GM21381 (cell line): ENCODE measurements at regions not wholly inside any gene's neighbourhood (a gene's known extent, or its start where the extent isn't known, plus 50 kb on each side); places are given as distances from the start of the nearest gene placed in this dataset.
"Not testable (repeated sequence)": the region's sequence is repeated elsewhere in the genome, so short reads cannot be mapped to it uniquely, and the experiment has no call there.

ENCODE experiments used
- ATAC-seq: cut with Tn5 transposase; IDR thresholded peaks from one replicate; pipeline ENCODE4 v1.9.1; 2021; ENCODE audit warnings: mild to moderate bottlenecking, moderate library complexity; ENCODE audit not compliant: unreplicated experiment

GRCh38 chr4:154035341-154035740 is 246.5 kb upstream of the SFRP2 start:
- ATAC-seq, result no peak

- ATAC-seq, result no peak
Observed at GRCh38 chr4:154033921-154034320, 245.0 kb upstream of the SFRP2 start.

GRCh38 chr4:154032914-154033313 is 244.0 kb upstream of the SFRP2 start:
- no peak for ATAC-seq

GRCh38 chr4:154030746-154031145 is 241.9 kb upstream of the SFRP2 start:
- no peak for ATAC-seq

GRCh38 chr4:154030152-154030551 is 241.3 kb upstream of the SFRP2 start:
- ATAC-seq, result no peak

- ATAC-seq, result no peak
Observed at GRCh38 chr4:154029171-154029570, 240.3 kb upstream of the SFRP2 start.

DNA sequence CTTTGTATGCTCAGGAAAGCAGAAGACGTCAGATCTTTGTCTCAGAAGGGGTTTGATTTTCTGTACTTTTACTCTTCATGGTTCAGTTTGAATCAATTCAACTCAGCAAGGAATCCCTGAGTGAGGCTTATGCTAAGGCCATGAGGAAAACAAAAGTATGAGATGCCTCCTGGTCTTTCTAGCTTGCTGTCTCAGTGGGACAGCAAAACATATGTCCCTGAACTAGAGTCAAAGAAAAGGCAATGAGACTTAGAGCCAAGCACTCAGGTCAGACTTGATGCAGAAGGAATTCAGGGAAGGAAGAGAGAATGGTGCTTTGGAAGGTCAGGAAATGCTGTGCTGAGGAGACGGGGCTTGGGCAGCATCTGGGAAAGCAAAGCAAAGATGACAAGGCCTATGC is 236.2 kb upstream of the SFRP2 start:
- ATAC-seq, result no peak

DNA sequence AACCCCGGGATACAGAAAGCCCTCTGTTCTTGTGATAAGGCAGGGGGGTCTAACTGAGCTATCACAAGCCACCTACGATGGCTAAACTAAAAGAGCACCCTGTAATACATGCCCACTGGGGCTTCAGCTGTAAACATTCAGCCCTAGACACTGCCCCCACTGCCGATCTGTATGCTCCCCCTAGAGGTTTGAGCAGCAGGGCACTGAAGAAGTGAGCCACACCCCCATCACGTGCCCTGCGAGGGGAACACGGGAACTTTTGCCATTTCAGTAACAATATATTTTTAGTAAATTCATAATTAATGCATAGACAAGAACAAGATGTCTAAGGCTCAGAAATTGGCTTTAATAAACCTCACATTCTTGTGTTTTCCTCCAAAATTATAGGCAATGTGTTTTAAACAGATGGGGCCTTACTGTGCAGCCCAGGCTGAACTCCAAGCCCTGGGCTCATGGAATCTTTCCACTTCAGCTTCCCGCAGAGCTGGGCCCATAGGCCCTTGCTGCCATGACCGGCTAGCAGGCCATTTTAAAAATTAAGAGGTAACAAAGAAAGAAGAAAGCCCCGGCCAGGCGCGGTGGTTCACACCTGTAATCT is 235.3 kb upstream of the SFRP2 start:
- ATAC-seq, result no peak

- not testable (repeated sequence) for ATAC-seq
Observed at GRCh38 chr4:154023671-154024070, 234.8 kb upstream of the SFRP2 start.

- ATAC-seq, result no peak
Observed at GRCh38 chr4:154019811-154020210, 230.9 kb upstream of the SFRP2 start.

DNA sequence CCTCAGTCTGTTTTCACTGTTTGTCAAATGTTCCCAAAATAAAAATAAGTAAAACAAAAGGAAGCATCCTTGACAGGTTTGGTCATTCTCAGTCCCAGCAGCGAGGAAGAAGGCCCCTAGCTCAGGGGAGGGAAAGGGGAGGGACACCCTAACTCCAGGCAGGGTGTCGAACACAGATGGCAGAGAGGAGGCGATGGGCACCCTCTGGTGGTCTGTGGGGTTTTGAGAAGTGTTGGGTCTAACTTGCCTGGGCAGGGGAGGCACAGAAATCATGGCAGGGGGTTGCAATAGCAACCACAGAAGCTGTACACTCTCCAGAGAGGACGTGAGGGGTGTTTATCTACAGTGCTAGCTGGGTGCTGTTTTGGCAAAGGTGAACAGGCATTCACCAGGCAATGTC is 229.8 kb upstream of the SFRP2 start:
- no peak for ATAC-seq

- ATAC-seq, result no peak
Observed at GRCh38 chr4:154015578-154015977, 226.7 kb upstream of the SFRP2 start.

DNA sequence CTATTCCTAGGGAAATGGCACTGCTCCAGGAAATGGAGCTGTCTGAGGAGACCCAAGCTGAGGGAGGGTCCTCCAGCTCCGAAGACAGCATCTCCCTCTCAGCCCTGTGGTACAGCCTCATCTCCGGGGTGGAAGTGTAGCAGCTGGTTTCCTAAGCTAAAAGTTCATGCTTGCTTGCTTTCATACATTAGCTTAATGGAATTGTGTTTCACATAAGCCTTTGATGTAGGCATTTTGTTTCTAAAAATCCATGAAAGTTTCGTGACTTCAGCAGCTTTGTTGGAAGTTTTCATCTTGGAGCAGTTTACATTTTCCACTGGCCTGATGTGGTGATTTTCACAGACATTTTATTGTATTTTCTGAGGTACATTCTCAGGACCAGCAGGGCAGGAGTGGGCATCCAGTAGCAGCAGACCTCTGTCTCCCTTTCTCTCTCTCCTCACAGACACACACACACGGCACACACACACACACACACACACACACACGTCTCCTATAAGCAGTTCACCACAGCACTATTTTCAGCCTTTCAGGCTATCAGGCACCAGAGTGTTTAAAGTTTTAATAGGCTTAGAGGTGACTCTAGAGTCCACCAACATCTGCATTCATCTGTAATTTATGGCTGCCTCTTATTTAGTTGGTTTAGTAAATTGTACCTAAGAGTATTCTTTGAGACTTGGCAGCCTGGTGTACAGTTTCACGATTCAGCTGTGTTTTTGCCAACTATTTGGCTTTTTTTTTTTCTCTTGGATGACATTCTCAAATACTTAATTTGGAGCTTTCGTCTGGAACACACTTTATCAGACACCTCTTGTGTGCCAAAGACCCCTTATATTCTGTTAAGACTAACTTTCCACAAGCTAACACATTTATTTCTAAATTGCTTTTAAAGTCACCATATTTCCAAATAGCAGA is 225.8 kb upstream of the SFRP2 start:
- no peak for ATAC-seq

GRCh38 chr4:154013576-154013975 is 224.7 kb upstream of the SFRP2 start:
- no peak for ATAC-seq

DNA sequence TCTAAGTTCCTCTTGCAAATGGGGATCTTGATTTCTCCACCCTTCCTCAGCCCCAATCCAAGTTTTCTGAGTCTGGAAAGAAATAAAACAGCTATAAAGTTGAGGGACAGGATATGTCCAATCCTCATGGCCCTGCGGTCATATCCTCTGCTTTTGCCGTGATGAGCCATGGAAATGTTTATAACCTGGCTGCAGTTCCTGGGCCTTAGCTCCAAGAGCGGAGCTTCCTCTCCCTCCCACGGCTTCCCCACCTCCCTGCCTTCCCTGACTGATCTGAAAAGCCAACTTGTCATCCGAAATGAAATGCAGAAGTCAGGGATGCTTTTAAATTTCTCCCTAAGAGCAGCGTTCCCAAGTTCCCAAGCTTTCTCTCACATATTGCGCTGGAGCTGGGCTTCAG is 221.5 kb upstream of the SFRP2 start:
- ATAC-seq, result no peak

- no peak for ATAC-seq
Observed at GRCh38 chr4:154009788-154010187, 220.9 kb upstream of the SFRP2 start.

DNA sequence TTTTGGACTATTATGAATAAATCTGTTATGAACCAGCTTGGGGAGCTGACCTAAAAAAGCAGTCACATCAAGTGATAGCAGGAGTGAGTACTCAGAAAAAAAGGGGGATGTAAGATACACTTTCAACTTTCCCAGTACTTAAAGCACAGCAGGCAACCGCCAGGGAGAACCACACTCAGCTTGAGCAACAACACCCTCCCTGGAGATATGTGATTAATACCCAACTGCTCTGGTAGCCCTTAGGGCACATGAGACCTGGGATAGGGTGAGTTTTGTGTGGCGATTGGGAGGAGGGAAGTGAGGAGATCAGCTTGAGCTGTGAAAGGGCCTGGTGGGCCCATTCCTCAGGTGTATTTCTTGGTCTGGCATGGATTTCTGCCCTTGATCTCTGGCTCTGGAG is 220.3 kb upstream of the SFRP2 start:
- no peak for ATAC-seq

DNA sequence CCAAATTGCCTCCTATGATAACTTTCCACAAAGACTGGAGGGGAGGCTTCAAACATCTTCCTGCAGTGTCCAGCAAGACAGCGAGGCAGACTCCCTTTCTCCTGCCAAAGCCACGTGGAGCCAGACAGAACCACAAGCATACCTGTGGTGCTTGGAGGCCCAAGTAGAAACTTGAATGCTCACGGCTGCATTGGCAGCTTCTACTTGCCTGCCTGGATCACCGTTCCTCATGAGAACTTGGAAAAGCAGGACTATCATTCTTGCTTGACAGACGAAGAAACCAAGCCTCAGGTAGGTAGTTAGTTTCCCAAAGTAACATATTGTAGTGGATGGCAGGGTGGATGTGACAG is 216.3 kb upstream of the SFRP2 start:
- ATAC-seq, result no peak

- no peak for ATAC-seq
Observed at GRCh38 chr4:154004507-154005170, 215.8 kb upstream of the SFRP2 start.

- ATAC-seq, result no peak
Observed at GRCh38 chr4:154004016-154004415, 215.1 kb upstream of the SFRP2 start.

DNA sequence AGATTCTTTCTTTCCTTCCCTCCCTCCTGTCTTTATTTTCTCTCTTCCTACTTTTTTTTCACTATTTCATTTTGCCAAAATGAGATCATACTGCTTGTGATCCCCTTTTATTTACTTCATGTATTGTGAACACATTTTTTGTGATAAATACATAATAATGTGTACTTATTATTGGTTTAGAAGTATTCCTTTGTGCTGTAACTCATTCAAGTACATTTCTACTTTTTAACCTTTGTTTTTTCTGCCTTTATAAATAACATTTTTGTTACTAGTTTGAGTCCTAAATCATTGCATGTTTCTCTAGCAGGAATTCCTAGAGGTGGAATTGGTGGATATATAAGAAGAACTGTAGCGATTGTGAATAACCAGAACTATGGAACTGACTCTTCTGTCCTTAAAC is 214.5 kb upstream of the SFRP2 start:
- no peak for ATAC-seq

DNA sequence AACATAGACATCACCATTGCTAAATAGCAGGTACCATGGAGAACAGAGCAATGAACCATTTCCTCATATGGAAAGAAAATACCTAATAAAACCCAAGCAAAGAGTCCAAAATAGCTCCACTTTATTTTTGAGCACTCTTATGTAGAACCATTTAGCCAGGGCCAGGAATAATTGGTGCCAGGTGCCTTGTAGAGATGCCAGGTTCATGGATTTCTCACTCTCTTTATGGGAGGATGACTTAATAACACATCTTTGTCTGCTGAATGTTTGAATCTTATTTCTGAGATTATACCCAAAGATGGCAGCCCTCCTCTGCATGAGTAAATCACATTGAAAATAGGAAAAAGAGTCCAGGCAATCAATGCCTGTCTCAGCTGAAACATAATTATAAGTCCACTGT is 212.3 kb upstream of the SFRP2 start:
- ATAC-seq, result no peak
